Esophagus muscularis mucosa (tissue), 4 donors: ENCODE measurements at regions not wholly inside any gene's neighbourhood (a gene's known extent, or its start where the extent isn't known, plus 50 kb on each side); places are given as distances from the start of the nearest gene placed in this dataset.

Source experiments
- DNase-seq: peaks from one replicate; pipeline ENCODE4 v3.0.0-alpha.2; 2017; ENCODE audit errors: extremely low spot score
- H3K27ac ChIP-seq, 4 donors: fragments of 200-600 bp; sonication (generic); replicated peaks in 1 of 4; 1 replicate in 3 of 4; 2 replicates in 1 of 4; pipeline ENCODE4 v1.5.1; 2016 to 2019; ENCODE audit warnings: mild to moderate bottlenecking in 1 of 4
- H3K27me3 ChIP-seq, 4 donors: fragments of 200-600 bp; sonication (generic); one replicate each; pipeline versions ENCODE4 v1.5.1 to v1.6.0; 2016 to 2019
- H3K36me3 ChIP-seq, 4 donors: fragments of 200-600 bp; sonication (generic); one replicate each; pipeline ENCODE4 v1.5.1; 2016 to 2019
- H3K4me1 ChIP-seq, 4 donors: fragments of 200-600 bp; sonication (generic); one replicate each; pipeline ENCODE4 v1.5.1; 2016 to 2019
- H3K4me3 ChIP-seq, 4 donors: fragments of 200-600 bp; sonication (generic); 1 replicate in 2 of 4; 2 replicates in 2 of 4; pipeline ENCODE4 v1.5.1; 2016 to 2019; ENCODE audit warnings: mild to moderate bottlenecking in 4 of 4, moderate library complexity in 1 of 4
- H3K9me3 ChIP-seq, 4 donors: fragments of 200-600 bp; sonication (generic); 1 replicate in 3 of 4; 2 replicates in 1 of 4; pipeline ENCODE4 v1.5.1; 2016 to 2019
- CTCF ChIP-seq, 3 experiments: fragments of 200-600 bp in 2 of 3; fragments of 450-650 bp in 1 of 3; sonication (generic) in 2 of 3; IDR thresholded peaks; one replicate each; pipeline ENCODE4 v1.5.1; 2017 to 2019; ENCODE audit warnings: antibody characterized with exemption in 3 of 3, mild to moderate bottlenecking in 2 of 3, moderate library complexity in 1 of 3
- EP300 ChIP-seq: sonication (generic); formaldehyde crosslinking; IDR thresholded peaks from one replicate; pipeline ENCODE4 v1.6.1; 2017; ENCODE audit warnings: antibody characterized with exemption
- POLR2A ChIP-seq: fragments of 450-650 bp; IDR thresholded peaks from one replicate; pipeline ENCODE4 v1.6.1; 2017; ENCODE audit warnings: antibody characterized with exemption, moderate library complexity, mild to moderate bottlenecking, low read depth
- POLR2AphosphoS5 ChIP-seq, 2 donors: sonication (generic); formaldehyde crosslinking; IDR thresholded peaks; one replicate each; pipeline ENCODE4 v1.6.1; 2017; ENCODE audit warnings: antibody characterized with exemption in 2 of 2
- whole genome bisulfite sequencing: methylation state at CpG from one replicate; pipeline ENCODE4 v1.1.5; 2018; 5-methylcytosine and 5-hydroxymethylcytosine counted together
- intact Hi-C: fragments of 100-400 bp; cut with DNase I; formaldehyde crosslinking; loops from one replicate; pipeline ENCODE4 v1.15.1; 2023

GRCh38 chr11:116460156-116460920 is 312.4 kb downstream of the BUD13 start:
- no peak overlapping the region for H3K27ac ChIP-seq
- WGBS, result 73% methylated on average over 3 of the region's 3 CpGs
- peaks cover 0 to 28% (median 18%) of the 10 kb centered on the region in 4 donors for H3K4me1 ChIP-seq
- H3K9me3 ChIP-seq, result no peaks in the 10 kb centered on the region
- no peak overlapping the region for H3K4me3 ChIP-seq
- no peak for DNase-seq
- no peaks in the 10 kb centered on the region for H3K27me3 ChIP-seq
- H3K36me3 ChIP-seq, result no peaks in the 10 kb centered on the region
- intact Hi-C loops, result no loop called here
- TF ChIP-seq EP300 (no peak), POLR2AphosphoS5 (IDR thresholded peaks at IDR 0.05) (no peak), CTCF (IDR thresholded peaks at IDR 0.05) (no peak), POLR2A (no peak)

- H3K27me3 ChIP-seq, result no peaks in the 10 kb centered on the region
- TF ChIP-seq CTCF (IDR thresholded peaks at IDR 0.05) (no peak), EP300 (no peak), POLR2A (no peak), POLR2AphosphoS5 (IDR thresholded peaks at IDR 0.05) (no peak)
- H3K4me3 ChIP-seq, result no peak overlapping the region
- H3K4me1 ChIP-seq, result peaks cover 0 to 24% (median 18%) of the 10 kb centered on the region in 4 donors
- H3K9me3 ChIP-seq, result no peaks in the 10 kb centered on the region
- no peak overlapping the region for H3K27ac ChIP-seq
- intact Hi-C loops, result loop anchor here (10.0 kb wide), 1 partner anchor 235 kb away; no protein-coding TSS in a partner anchor
- no peaks in the 10 kb centered on the region for H3K36me3 ChIP-seq
- no peak for DNase-seq
- WGBS, result 43% methylated on average over 13 of the region's 13 CpGs
Measured at GRCh38 chr11:116459185-116460045, 313.4 kb downstream of the BUD13 start.

- intact Hi-C loops, result loop anchor here (10.0 kb wide), 1 partner anchor 236 kb away; no protein-coding TSS in a partner anchor
- 72% methylated on average over 4 of the region's 4 CpGs for WGBS
- no peak overlapping the region for H3K4me3 ChIP-seq
- DNase-seq, result no peak
- H3K9me3 ChIP-seq, result no peaks in the 10 kb centered on the region
- no peak overlapping the region for H3K27ac ChIP-seq
- H3K4me1 ChIP-seq, result peaks cover 0 to 24% (median 18%) of the 10 kb centered on the region in 4 donors
- H3K27me3 ChIP-seq, result no peaks in the 10 kb centered on the region
- no peaks in the 10 kb centered on the region for H3K36me3 ChIP-seq
- TF ChIP-seq POLR2AphosphoS5 (IDR thresholded peaks at IDR 0.05) (no peak), CTCF (IDR thresholded peaks at IDR 0.05) (no peak), EP300 (no peak), POLR2A (no peak)
Measured at GRCh38 chr11:116458546-116458945, 314.2 kb downstream of the BUD13 start.

- H3K9me3 ChIP-seq, result no peaks in the 10 kb centered on the region
- no peaks in the 10 kb centered on the region for H3K27me3 ChIP-seq
- no peaks in the 10 kb centered on the region for H3K36me3 ChIP-seq
- H3K27ac ChIP-seq, result no peak overlapping the region
- H3K4me1 ChIP-seq, result peaks cover 0 to 24% (median 18%) of the 10 kb centered on the region in 4 donors
- no peak overlapping the region for H3K4me3 ChIP-seq
- DNase-seq, result no peak
- TF ChIP-seq CTCF (IDR thresholded peaks at IDR 0.05), result no peak
- no peak for TF ChIP-seq POLR2AphosphoS5 (IDR thresholded peaks at IDR 0.05)
- TF ChIP-seq EP300, result no peak
- 84% methylated on average over 9 of the region's 10 CpGs for WGBS
- intact Hi-C loops, result loop anchor here (10.0 kb wide), 1 partner anchor 237 kb away; no protein-coding TSS in a partner anchor
Measured at GRCh38 chr11:116457336-116458007, 315.3 kb downstream of the BUD13 start.
